GM19324 (cell line): ENCODE measurements at regions not wholly inside any gene's neighbourhood (a gene's known extent, or its start where the extent isn't known, plus 50 kb on each side); places are given as distances from the start of the nearest gene placed in this dataset.
"Not testable (repeated sequence)": the region's sequence is repeated elsewhere in the genome, so short reads cannot be mapped to it uniquely, and the experiment has no call there.

Experiments used
- ATAC-seq: cut with Tn5 transposase; IDR thresholded peaks from one replicate; pipeline ENCODE4 v1.9.1; 2021; ENCODE audit warnings: mild to moderate bottlenecking, moderate library complexity; ENCODE audit not compliant: unreplicated experiment, low FRiP score

DNA sequence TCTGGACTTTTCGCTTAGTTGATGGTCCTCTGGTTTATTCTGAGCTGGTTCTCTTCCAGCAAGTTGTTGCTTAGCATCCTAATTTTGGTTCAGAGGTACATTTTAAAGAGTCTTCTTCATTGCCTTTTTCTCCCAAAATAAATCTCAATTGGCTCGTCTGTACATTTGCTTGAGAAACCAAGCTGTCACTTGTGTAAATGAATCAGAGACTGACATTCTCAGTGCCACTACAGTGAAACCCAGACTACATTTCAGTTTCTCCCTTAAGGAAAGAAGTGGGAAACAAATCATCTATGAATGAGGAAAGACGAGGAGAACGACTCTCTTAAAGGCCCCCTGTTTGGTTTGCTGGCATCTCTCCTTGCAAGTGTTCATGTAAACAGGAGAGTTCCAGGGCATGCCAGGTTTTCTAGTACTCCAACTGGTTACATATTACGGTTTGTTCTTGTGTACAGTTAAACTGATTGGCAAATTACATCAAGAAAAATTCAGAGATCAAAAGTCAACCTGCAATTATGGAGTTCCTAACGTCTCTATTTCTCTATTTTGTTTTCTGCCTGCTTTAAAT lies 654.6 kb downstream of the SH2D4B start:
- ATAC-seq, result no peak

DNA sequence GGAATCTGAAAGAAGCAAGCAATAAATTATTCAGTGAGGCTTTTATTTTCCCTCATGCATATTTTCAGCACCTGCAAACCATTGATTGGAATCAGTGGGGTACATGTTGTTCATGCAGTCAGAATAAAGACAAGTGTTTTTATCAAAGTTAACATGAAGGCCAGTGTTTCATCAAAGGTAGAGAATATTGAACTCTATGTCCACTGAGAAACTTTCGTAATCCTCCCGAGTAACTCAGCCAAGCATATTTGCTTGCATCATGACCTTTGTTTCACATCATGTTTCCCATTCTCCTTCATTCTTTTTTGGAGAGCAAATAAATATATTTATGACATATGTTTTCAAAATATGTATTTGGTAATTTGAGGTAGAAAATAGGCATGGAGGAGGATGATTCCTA lies 663.1 kb downstream of the SH2D4B start:
- ATAC-seq, result no peak

DNA sequence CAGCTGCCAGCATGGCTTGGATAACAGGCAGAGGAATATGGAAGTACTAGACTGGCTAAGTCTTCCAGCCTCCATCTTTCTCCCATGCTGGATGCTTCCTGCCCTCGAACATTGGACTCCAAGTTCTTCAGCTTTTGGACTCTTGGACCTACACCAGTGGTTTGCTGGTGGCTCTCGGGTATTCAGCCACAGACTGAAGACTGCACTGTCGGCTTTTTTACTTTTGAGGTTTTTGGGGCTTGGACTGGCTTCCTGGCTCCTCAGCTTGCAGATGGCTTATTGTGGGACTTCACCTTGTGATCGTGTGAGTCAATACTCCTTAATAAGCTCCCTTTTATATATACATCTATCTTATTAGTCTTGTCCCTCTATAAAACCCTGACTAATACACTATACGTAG lies 667.6 kb upstream of the NRG3 start:
- ATAC-seq, result not testable (repeated sequence)

GRCh38 chr10:81213370-81213769 lies 661.6 kb upstream of the NRG3 start:
- ATAC-seq, result no peak

DNA sequence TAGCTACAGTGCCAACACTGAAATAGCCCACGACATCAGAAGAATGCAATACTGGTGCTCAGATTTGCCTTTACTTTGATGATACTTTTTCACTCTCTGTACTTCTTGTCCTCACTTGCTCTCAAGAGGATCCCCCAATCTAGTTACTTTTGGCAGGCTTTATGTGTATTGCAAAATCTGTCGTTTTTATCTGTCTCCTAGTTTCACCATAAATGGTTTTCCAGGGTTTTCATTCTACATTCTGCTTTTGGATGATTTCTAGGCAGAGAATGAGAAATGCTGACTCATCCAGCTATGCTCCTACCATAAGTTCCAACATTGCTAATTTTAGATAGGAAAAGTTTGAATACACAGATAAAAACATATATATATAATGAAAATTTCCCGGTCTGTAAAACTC lies 659.5 kb upstream of the NRG3 start:
- ATAC-seq, result no peak

GRCh38 chr10:81216949-81217348 lies 658.0 kb upstream of the NRG3 start:
- no peak for ATAC-seq

DNA sequence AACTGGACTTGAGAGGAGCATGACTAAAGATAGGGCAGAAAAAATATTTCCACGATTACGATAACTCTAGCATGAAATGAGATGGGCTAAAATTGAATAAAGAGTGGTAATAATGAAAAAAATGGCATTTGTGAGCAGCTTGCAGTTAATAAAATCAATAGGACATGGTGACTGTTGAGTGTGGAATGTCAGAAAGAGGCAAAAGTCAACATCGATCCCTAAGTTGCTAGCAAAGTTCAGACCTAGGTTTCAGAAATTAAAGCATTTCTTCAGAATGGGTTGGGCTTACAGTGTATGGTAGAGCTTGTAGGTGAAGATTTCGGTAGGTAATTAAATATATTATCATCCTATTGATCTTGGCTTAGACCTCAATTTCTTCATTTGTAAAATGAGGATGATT lies 656.7 kb upstream of the NRG3 start:
- no peak for ATAC-seq

DNA sequence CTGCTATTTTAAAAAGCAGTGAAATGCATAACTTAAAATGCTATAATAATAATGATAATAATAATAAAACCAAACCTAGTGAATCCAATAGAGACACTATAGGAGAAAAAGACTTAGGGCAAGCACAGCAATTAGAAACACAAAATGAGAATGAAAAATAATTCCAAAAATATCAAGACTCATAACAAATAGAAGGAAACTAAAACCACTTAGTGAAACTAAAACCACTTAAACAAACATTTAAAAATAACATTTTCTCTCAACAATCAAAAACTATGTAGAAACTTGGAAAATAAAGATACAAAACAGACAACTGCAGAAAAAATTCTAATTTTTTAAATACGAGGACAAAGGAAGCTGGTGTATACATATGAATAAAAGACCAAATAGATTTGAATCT lies 655.2 kb upstream of the NRG3 start:
- ATAC-seq, result no peak

GRCh38 chr10:81248886-81249285 lies 626.1 kb upstream of the NRG3 start:
- ATAC-seq, result no peak

DNA sequence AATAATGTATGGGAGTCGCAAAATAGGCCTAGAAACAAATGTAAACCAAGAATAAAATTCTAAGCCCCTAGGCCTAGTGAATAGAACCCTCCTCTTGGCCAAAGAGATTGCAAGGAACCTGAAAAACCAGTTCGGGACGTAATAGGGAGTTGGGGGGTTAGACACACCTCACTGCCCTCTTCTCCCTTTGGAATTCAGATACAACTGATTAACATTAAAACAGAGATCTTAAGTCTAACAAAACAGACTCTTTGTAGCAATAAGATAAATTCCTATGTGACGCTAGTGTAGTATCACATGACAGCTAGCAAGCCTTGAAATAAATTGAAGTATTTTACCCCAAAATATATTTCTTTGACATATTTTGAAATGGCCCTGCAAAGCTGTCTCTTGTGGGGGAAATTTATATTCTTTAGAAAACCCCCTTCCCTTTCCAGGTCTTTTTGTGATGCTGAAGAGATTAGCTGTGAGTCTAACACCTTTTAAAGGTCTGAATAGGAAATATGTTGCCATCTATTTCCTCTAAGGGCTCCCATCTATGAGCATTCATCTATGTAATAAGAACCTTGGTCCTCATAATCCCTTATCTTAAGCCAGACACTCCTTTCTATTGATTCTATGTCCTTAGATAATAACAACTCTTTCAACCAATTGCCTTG lies 623.4 kb upstream of the NRG3 start:
- no peak for ATAC-seq

DNA sequence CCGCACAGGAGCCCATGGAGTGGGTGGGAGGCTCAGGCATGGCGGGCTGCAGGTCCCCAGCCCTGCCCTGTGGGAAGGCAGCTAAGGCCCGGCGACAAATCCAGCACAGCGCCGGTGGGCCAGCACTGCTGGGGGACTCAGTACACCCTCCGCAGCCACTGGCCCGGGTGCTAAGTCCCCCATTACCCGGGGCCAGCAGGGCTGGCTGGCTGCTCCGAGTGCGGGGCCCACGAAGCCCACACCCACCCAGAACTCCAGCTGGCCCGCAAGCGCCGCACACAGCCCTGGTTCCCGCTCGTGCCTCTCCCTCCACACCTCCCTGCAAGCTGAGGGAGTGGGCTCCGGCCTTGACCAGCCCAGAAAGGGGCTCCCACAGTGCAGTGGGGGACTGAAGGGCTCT lies 610.0 kb upstream of the NRG3 start:
- ATAC-seq, result not testable (repeated sequence)

- no peak for ATAC-seq
These were observed 604.9 kb upstream of the NRG3 start for GRCh38 chr10:81270051-81270450.

DNA sequence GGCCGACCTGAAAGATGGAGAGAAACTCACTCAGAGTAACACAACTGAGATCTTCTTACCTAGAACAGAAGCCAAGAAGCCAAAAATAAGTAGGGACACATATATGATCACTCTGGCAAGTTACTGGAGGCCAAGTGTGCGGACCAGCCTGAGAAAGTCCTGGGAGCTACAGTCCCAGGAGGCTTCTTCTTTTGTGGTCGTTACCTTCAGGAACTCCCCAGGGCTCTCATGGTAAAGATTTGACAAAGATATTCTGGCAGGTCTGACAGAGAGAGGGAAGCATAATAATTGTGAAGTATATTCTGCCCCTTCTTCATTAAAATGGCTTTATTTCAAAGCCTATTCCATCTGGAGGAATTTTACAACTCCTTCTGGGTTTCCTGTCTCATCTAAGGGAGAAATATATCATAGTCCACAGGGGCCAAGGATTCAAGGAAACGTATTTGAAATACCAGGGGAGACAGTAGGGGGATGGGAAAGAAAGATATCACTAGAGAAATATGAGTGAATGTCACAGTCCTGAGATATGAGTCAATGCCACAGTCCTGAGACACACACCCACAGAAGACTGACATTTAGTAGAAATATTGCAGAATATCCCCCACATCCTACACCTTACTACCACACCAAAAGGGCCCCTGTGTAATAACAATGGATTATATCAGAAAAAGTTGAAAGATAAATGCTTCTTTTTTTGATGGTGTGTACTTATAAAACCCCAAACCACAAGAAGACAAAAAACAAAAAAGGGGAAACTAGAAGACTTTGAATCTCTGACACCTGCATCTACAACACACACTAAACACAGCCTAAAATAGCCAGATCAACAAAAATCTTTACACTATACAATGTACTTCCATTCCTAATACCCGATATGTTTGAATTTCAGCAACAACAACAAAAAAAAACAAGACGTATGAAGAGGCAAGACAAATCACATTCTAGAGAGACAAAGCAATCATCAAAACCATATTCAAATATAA lies 594.2 kb upstream of the NRG3 start:
- no peak for ATAC-seq

DNA sequence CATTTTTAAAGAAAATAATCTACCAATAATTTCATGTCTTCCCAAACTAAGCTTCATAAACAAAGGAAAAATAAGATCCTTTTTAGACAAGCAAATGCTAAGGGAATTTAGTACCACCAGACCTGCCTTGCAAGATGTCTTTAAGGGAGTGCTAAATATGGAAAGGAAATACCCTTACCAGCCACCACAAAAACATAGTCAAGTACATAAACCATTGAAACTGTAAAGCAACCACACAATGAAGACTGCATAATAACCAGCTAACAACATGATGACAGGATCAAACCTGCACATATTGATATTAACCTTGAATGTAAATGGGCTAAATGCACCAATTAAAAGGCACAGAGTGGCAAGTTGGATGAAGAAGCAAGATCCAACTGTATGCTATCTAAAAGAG lies 586.5 kb upstream of the NRG3 start:
- ATAC-seq, result no peak

DNA sequence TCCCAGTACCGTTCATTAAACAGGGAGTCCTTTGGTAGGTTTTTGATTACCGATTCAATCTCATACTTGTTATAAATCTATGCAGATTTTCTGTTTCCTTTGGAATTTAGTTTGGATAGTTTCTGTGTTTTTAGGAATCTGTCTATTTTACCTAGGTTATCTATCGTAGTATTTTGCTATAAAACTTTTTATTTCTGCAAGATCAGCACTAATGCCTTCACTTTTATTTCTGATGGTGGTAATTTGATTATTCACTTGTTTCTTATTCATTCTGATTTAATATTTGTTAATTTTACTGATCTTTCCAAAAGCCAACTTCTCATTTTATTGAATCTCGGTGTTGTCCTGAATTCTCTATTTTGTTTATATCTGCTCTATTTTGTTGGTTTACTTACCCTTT lies 577.7 kb upstream of the NRG3 start:
- ATAC-seq, result no peak

DNA sequence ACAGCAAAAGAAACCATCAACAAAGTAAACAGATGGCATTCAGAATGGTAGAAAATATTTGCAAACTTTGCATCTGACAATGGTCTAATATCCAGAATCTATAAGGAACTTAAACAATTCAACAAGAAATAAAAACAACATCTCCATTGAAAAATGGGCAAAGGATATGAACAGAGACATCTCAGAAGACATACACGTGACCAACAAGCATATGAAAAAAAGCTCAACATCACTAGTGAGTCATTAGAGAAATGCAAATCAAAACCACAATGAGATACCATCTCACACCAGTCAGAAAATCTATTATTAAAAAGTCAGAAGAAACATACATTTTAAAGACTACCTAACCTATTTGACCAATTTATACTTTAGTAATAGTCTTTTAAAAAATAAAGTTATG lies 571.3 kb upstream of the NRG3 start:
- no peak for ATAC-seq

- no peak for ATAC-seq
These were observed 567.8 kb upstream of the NRG3 start for GRCh38 chr10:81306971-81307782.

DNA sequence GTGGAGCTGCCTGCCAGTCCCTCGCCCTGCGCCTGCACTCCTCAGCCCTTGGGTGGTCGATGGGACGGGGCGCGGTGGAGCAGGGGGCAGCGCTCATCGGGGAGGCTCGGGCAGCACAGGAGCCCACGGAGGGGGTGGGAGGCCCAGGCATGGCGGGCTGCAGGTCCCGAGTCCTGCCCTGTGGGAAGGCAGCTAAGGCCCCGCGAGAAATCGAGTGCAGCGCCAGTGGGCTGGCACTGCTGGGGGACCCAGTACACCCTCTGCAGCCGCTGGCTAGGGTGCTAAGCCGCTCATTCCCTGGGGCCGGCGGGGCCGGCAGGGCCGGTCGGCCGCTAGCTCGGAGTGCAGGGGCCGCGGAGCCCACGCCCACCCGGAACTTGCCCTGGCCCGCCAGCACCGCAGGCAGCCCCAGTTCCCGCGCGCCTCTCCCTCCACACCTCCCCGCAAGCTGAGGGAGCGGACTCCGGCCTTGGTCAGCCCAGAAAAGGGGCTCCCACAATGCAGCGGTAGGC lies 565.9 kb upstream of the NRG3 start:
- ATAC-seq, result no peak

DNA sequence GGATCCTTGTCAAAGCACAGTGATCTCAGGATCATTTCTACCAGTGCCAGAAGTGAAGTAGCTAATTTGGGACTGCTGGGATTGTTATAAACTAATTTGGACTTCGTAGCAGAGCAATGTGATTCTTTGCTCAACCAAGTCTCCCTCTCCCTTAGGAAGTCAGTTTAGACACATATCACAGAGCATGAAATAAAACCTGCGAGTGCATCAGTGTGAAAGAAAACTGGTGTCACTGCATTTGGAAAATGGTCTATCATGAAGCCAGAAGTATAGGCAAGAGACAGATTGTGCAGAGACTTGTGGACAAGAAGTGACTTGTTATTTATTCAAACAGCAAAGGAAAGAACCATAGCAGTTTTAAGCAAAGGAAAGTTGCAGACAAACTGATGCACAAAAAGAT lies 560.5 kb upstream of the NRG3 start:
- ATAC-seq, result no peak

DNA sequence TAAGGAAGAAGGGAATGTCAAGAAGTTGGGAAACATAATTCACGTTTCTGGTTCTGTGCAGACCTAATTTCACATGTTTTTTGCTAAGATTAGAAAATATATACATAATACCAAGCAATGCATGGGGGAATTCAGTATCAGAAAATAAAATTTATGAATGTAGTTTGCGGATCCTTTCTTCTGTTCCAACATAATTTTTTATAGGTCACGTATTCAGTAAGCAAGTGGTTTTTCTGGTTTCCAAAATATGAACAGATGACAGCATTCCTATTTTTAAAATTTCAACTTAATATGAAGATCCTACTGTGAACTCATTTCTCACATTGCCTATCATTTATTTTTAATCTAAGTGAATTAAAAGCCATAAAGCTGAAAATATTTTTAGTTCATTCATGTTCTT lies 560.0 kb upstream of the NRG3 start:
- ATAC-seq, result no peak

- no peak for ATAC-seq
These were observed 527.0 kb upstream of the NRG3 start for GRCh38 chr10:81348003-81348402.
